ENCODE measurements at regions not wholly inside any gene's neighbourhood (a gene's known extent, or its start where the extent isn't known, plus 50 kb on each side); places are given as distances from the start of the nearest gene placed in this dataset.
A peak's percentile ranks its signal among the peaks of the same experiment; 100 is the strongest.

DNA sequence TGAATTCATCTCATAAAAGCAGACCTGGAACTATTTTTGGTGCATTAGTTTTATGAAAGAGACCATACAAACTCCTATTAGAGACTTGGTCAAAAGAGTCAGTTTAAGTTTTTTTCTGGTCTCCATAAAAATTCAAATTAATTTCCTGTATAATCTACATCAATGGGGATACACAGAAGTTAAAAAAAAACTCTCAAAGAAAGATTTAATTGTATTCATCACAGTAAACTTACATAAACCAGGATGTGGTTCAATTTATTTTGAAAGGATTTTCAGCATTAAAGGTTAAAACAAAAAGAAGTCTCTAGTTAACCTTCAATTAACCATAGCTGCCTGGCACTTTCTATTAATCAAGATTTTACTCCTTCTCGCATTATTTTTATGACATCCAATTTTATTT, 530.3 kb upstream of the KCNMB2 start:
- peaks cover 0 to 10% (median 3%) of the 10 kb centered on the region in 3 donors for H3K36me3 Mint-ChIP-seq
- H3K27ac Mint-ChIP-seq = peak overlapping the region in 5 of 10 donors; percentile 34 to 73 (median 47)
- peaks cover 0 to 11% (median 3%) of the 10 kb centered on the region in 9 donors for H3K9me3 Mint-ChIP-seq
- peak overlapping the region in 5 of 10 donors; percentile 22 to 56 (median 35) for H3K4me3 Mint-ChIP-seq
- ATAC-seq = peak in 1 of 2 donors; percentile 57
- H3K4me1 Mint-ChIP-seq = peaks cover 30 to 59% (median 56%) of the 10 kb centered on the region in 4 donors
- no peaks in the 10 kb centered on the region for H3K27me3 Mint-ChIP-seq
- POLR2A ChIA-PET = no interaction called here
- peak in 2 of 10 donors; percentile 34 to 47 for DNase-seq

DNA sequence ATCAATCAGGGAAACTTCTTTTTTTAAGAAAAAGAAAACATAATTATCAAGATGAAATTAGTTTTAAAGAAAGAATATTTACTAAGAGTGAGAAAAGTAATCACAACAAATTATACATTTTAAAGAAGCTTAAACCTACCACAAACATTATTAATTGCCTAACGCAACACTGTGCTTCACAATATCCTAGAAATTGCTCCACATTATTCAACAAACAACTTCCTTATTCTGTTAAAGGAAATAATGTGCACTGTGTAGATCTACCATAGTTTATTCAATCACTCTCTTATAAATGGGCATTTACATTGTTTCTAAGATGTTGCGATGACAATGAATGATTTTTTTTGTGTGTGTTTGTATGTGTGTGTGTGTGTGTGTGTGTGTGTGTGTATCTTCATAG, 525.9 kb upstream of the KCNMB2 start:
- H3K9me3 Mint-ChIP-seq = no peaks in the 10 kb centered on the region
- peaks cover 10 to 21% (median 17%) of the 10 kb centered on the region in 4 donors for H3K4me1 Mint-ChIP-seq
- no peak overlapping the region for H3K27ac Mint-ChIP-seq
- H3K27me3 Mint-ChIP-seq = no peaks in the 10 kb centered on the region
- ATAC-seq (no peak), DNase-seq (no peak)
- POLR2A ChIA-PET = no interaction called here
- H3K36me3 Mint-ChIP-seq = no peaks in the 10 kb centered on the region
- no peak overlapping the region for H3K4me3 Mint-ChIP-seq

DNA sequence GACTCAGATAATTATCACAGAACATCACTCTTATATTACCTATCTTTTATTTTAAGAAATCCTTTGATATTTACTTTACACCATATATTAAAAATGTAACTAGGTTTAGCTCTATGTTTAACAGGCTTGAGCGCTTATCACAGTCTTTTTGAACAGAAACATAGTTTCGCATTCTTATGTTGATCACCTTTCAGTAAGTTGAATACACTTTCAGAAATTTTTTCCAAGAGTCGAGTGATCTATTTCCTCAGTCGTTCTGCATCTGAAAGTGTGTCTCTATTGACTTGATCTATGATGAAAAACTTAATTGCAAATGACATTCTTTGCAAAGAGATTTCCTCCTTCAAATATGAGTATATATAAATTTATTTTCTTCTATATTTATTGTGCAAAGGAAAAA, 516.6 kb upstream of the KCNMB2 start:
- DNase-seq = no peak
- no peak for ATAC-seq
- POLR2A ChIA-PET = no interaction called here

DNA sequence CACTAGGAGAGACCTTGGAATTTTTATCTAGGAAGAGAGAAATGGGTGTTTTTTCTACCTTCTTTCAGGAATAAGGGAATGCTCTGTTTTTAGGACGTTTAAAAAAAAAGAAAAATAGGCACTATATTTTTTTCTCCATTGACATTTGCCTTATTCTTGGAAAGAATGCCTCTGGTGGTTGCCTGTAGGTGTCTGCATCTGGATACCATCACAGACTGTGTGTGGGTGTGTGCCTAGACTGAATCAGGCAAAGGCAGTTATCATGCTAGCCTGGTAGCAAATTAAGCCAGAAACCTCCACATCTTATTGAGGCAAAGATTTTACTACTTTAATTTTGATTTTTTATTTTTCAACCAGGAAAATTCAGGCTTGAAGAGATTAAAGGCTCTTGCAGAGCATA, 513.6 kb upstream of the KCNMB2 start:
- POLR2A ChIA-PET = no interaction called here
- peaks cover 0 to 3% (median 0%) of the 10 kb centered on the region in 4 donors for H3K4me1 Mint-ChIP-seq

More for the DNA sequence above, 516.6 kb upstream of the KCNMB2 start:
- no peaks in the 10 kb centered on the region for H3K27me3 Mint-ChIP-seq
- no peak overlapping the region for H3K27ac Mint-ChIP-seq
- no peak overlapping the region for H3K4me3 Mint-ChIP-seq
- peaks cover 0 to 3% (median 0%) of the 10 kb centered on the region in 9 donors for H3K9me3 Mint-ChIP-seq
- H3K36me3 Mint-ChIP-seq = peaks cover 0 to 4% (median 0%) of the 10 kb centered on the region in 3 donors
- peaks cover 0 to 3% (median 0%) of the 10 kb centered on the region in 4 donors for H3K4me1 Mint-ChIP-seq

DNA sequence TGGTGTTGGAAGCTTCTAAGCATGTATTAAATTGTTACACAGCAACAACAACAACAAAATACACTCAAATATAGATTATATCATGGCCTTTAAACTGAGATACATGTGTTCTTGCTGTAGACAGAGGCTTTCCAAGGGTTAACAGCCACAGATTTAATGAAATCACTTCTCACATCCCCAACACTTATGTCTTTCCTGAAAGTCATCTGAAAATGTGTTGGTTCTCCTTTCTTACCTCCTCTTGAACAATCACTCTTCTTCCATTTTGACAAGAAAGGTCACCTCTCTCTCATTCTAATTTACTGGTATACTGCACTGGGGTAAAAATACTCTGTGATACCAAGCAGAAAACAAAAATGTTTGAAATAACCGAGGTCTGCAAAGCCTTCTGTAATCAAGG, 507.3 kb upstream of the KCNMB2 start:
- Mint-ChIP-seq H3K27me3 (no peaks in the 10 kb centered on the region), H3K4me3 (no peak overlapping the region), H3K36me3 (peaks cover 0 to 4% (median 0%) of the 10 kb centered on the region in 3 donors), H3K4me1 (no peaks in the 10 kb centered on the region), H3K9me3 (peaks cover 0 to 3% (median 0%) of the 10 kb centered on the region in 9 donors), H3K27ac (peak overlapping the region in 1 of 10 donors; percentile 1)
- DNase-seq (no peak), ATAC-seq (no peak)
- POLR2A ChIA-PET = no interaction called here

More for the DNA sequence above, 513.6 kb upstream of the KCNMB2 start:
- ATAC-seq = no peak
- peaks cover 0 to 4% (median 0%) of the 10 kb centered on the region in 3 donors for H3K36me3 Mint-ChIP-seq
- no peaks in the 10 kb centered on the region for H3K27me3 Mint-ChIP-seq
- DNase-seq = no peak
- H3K27ac Mint-ChIP-seq = no peak overlapping the region
- H3K9me3 Mint-ChIP-seq = peaks cover 0 to 3% (median 0%) of the 10 kb centered on the region in 9 donors
- no peak overlapping the region for H3K4me3 Mint-ChIP-seq

DNA sequence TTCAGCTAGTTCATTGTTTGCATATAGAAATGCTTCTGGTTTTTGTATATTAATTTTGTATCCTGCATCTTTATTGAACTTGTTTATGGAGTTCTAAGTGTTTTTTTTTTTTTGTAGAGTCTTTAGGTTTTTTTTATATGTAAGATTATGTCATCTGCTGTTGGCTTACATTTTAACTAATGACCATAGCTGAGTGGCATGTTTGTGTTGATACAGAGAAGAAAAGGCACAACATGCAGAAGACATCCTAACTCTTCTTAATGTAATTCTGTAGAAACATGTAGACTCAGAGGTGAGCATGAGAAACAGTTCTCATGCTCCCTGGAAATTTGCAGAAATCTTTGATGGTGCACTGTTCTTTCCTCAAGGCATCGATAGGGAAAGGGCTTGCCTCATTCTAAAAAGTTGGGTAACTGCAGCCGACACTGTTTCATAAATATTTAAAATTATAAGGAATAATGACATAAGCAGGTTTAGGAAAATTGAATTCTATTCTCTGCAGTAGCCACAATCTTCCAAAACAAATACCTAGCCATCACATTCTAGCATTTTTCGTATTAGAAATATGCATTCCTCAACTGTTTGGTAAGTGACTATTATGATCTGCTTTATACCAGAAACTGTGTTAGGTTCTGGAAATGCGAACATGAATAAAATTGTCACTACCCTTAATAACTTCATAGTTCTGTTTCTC, 499.6 kb upstream of the KCNMB2 start:
- Mint-ChIP-seq H3K27me3 (peaks cover 0 to 3% (median 0%) of the 10 kb centered on the region in 5 donors), H3K4me1 (no peaks in the 10 kb centered on the region), H3K9me3 (peaks cover 0 to 11% (median 2%) of the 10 kb centered on the region in 9 donors), H3K4me3 (no peak overlapping the region), H3K27ac (no peak overlapping the region), H3K36me3 (peaks cover 0 to 2% (median 0%) of the 10 kb centered on the region in 3 donors)
- no peak for ATAC-seq
- POLR2A ChIA-PET = no interaction called here
- DNase-seq = no peak

DNA sequence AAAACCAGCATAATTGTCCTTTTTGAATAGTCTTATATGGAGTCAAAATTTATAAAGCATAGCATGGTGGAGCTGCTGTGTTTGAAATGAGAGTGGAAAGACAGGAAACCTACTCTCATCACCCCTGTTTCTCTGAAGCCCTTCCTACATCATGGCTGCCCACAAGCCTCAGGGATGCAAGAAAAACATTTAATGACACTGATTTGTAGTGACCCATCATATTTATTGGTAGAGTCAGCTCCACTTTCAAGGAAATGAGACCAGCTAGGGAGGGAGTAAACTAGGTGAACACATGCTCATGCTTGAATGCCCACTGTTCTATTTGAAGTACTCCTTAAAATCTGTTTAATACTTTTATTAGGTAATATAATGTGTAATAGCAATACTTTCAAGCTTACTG, 494.3 kb upstream of the KCNMB2 start:
- POLR2A ChIA-PET = no interaction called here
- Mint-ChIP-seq H3K4me3 (no peak overlapping the region), H3K4me1 (no peaks in the 10 kb centered on the region), H3K27ac (no peak overlapping the region), H3K9me3 (peaks cover 0 to 4% (median 0%) of the 10 kb centered on the region in 9 donors), H3K36me3 (peaks cover 0 to 5% (median 0%) of the 10 kb centered on the region in 3 donors), H3K27me3 (no peaks in the 10 kb centered on the region)
- DNase-seq (no peak), ATAC-seq (no peak)

DNA sequence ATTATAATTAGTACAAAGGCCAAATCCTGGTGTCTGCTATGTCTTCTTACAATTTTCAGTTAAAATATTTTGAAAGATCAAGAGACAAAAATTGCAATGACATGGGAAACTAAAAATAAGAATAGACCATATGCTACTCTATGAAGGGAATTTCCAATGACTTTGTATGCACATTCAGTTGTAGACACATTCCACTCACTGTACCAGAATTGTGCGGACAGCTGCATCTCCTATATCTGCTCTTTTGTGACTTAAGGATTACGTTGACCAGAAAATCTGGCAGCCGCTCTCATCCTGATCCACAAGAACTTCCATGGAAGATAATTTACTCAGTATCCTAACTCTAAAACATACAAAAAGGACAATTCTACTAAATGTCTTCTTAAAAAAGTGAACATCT, 493.9 kb upstream of the KCNMB2 start:
- no peak for ATAC-seq
- H3K9me3 Mint-ChIP-seq = peaks cover 0 to 4% (median 0%) of the 10 kb centered on the region in 9 donors
- H3K36me3 Mint-ChIP-seq = peaks cover 0 to 5% (median 0%) of the 10 kb centered on the region in 3 donors
- no peak for DNase-seq
- H3K27ac Mint-ChIP-seq = no peak overlapping the region
- H3K27me3 Mint-ChIP-seq = no peaks in the 10 kb centered on the region
- POLR2A ChIA-PET = no interaction called here
- no peaks in the 10 kb centered on the region for H3K4me1 Mint-ChIP-seq
- H3K4me3 Mint-ChIP-seq = no peak overlapping the region

DNA sequence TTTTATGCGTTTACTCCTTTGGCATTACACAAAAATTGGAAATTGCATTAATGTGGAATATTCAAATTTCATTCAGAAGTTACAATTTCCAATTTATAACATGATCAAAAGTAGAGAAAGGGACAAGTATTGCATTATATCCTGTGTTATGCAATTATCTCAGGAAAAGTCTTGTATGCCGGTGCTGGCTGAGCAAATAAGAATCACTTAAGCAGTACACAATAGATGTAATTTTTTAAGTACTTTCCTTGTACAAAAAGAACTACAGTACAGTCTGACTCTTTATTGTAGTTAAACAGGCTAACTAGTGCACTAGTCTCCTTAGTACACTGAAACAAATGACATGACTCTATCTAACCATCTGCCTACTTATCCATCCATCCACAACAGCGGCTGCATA, 493.2 kb upstream of the KCNMB2 start:
- DNase-seq = no peak
- no peak for ATAC-seq
- H3K4me3 Mint-ChIP-seq = no peak overlapping the region
- H3K27me3 Mint-ChIP-seq = no peaks in the 10 kb centered on the region
- POLR2A ChIA-PET = no interaction called here
- H3K36me3 Mint-ChIP-seq = peaks cover 0 to 5% (median 0%) of the 10 kb centered on the region in 3 donors
- peaks cover 0 to 4% (median 0%) of the 10 kb centered on the region in 9 donors for H3K9me3 Mint-ChIP-seq
- no peaks in the 10 kb centered on the region for H3K4me1 Mint-ChIP-seq
- no peak overlapping the region for H3K27ac Mint-ChIP-seq

DNA sequence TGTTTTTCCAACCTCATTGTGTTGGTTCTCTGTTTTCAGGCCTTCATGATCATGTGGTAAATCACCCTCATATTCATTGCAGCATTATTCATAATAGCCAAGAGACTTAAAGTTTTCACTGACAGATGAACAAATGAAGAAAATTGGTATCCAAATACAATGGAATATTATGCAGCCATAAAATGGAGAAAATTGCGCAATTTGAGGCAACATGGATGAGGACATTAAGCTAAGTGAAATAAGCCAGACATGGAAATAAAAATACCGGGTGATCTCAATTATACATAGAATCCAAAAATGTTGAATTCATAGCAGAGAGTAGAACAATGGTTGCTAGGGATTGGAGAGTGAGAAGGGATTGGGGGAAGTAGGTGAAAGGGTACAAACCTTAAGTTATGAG, 491.9 kb upstream of the KCNMB2 start:
- H3K4me1 Mint-ChIP-seq = peaks cover 0 to under 1% (median 0%) of the 10 kb centered on the region in 4 donors
- peaks cover 0 to 4% (median 0%) of the 10 kb centered on the region in 9 donors for H3K9me3 Mint-ChIP-seq
- DNase-seq (no peak), ATAC-seq (no peak)
- POLR2A ChIA-PET = no interaction called here
- H3K36me3 Mint-ChIP-seq = peaks cover 0 to 5% (median 0%) of the 10 kb centered on the region in 3 donors
- H3K27ac Mint-ChIP-seq = no peak overlapping the region
- H3K4me3 Mint-ChIP-seq = no peak overlapping the region
- no peaks in the 10 kb centered on the region for H3K27me3 Mint-ChIP-seq

DNA sequence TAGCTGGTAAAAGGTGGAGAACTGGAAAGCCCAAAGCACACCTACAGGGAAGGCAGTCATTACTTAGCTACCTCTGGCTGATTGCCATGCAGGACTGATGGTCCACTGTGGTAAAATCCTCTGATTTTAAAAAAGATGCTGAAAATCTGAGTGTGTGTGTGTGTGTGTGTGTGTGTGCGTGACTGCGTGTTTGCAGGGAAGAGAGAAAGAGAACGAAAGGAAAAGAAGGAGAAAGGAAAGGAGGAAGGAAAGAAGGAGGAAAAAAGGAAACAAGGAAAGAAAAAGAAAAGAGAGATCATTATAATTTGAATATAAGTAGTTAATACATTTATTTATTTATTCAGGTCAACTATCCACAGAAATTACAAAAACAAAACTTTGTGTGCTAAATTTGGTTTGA, 488.7 kb upstream of the KCNMB2 start:
- Mint-ChIP-seq H3K27ac (peak overlapping the region in 1 of 10 donors; percentile 30), H3K27me3 (no peaks in the 10 kb centered on the region), H3K4me1 (peaks cover 0 to 2% (median 0%) of the 10 kb centered on the region in 4 donors), H3K9me3 (peaks cover 0 to 4% (median 0%) of the 10 kb centered on the region in 9 donors), H3K36me3 (peaks cover 0 to 3% (median 0%) of the 10 kb centered on the region in 3 donors), H3K4me3 (no peak overlapping the region)
- DNase-seq (no peak), ATAC-seq (no peak)
- POLR2A ChIA-PET = no interaction called here

DNA sequence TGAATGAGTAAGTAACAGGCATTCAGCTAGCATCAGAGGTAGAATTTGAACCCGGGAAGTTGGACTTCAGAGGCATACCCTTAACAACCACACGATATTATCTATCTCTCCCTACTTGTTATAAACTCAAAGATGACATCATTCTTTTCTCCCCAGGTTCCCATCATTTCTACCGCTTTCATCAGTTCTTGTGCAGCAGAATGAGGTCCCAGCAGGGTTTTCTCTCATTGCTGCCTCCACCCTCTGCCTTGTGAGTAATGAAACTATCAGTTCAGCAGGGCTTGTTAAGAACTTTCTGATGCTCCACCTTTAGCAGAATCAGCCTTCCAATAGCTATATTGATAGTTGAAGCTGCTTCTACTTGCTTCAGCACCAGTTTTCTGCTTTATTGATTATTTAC, 487.5 kb upstream of the KCNMB2 start:
- H3K27ac Mint-ChIP-seq = no peak overlapping the region
- DNase-seq = no peak
- POLR2A ChIA-PET = no interaction called here
- H3K36me3 Mint-ChIP-seq = peaks cover 0 to 3% (median 0%) of the 10 kb centered on the region in 3 donors
- peaks cover 0 to 2% (median 0%) of the 10 kb centered on the region in 4 donors for H3K4me1 Mint-ChIP-seq
- H3K27me3 Mint-ChIP-seq = no peaks in the 10 kb centered on the region
- H3K9me3 Mint-ChIP-seq = no peaks in the 10 kb centered on the region
- no peak overlapping the region for H3K4me3 Mint-ChIP-seq
- no peak for ATAC-seq

DNA sequence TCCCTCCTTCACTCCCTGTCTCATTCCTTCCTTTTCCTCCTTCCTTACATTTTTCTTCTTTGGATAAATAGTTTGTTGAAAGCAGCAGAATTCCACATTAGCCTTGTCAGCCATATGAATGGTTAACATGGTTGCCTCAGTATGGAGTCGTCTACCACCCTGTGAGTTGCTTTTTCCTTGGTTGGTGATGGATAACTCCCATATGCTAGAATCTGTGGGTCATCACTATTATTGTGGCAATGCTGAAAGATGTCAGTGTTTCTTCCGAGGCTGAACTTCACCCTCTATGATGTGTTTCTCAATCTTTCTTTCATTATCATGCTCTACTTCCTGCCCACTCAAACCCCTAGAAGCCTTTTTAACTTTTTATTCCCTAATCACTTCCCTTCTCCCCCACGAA, 481.8 kb upstream of the KCNMB2 start:
- Mint-ChIP-seq H3K4me1 (peaks cover 5 to 10% (median 7%) of the 10 kb centered on the region in 4 donors), H3K27me3 (no peaks in the 10 kb centered on the region), H3K4me3 (peak overlapping the region in 6 of 10 donors; percentile 1 to 74 (median 40)), H3K9me3 (no peaks in the 10 kb centered on the region), H3K27ac (peak overlapping the region in 5 of 10 donors; percentile 8 to 83 (median 34)), H3K36me3 (no peaks in the 10 kb centered on the region)
- DNase-seq (no peak), ATAC-seq (no peak)
- POLR2A ChIA-PET = interaction anchor here (0.7 kb wide), 2 partner anchors 14 to 698 kb away, joined by 3 read pairs; no protein-coding TSS in a partner anchor
